Skeletal muscle satellite cell (primary cell): ENCODE measurements at regions not wholly inside any gene's neighbourhood (a gene's known extent, or its start where the extent isn't known, plus 50 kb on each side); places are given as distances from the start of the nearest gene placed in this dataset.

Source experiments
- H3K27me3 ChIP-seq: 2 replicates; pipeline ENCODE4 v1.7.0; 2013; ENCODE audit warnings: low read length; ENCODE audit not compliant: control insufficient read depth, insufficient read depth
- H3K36me3 ChIP-seq: 2 replicates; pipeline ENCODE4 v1.7.0; 2013; ENCODE audit warnings: mild to moderate bottlenecking, control low read depth, low read length; ENCODE audit not compliant: insufficient read depth
- H3K4me1 ChIP-seq: 2 replicates; pipeline ENCODE4 v1.7.0; 2013; ENCODE audit warnings: low read length; ENCODE audit not compliant: control insufficient read depth, insufficient read depth
- H3K4me2 ChIP-seq: 2 replicates; pipeline ENCODE4 v1.7.0; 2013; ENCODE audit warnings: mild to moderate bottlenecking, low read length
- H3K4me3 ChIP-seq: 2 replicates; pipeline ENCODE4 v1.7.0; 2013; ENCODE audit warnings: low read length
- H3K9ac ChIP-seq: 2 replicates; pipeline ENCODE4 v1.7.0; 2013; ENCODE audit warnings: mild to moderate bottlenecking, low read depth, low read length, moderate library complexity
- H3K9me3 ChIP-seq: replicated peaks from 2 replicates; pipeline ENCODE4 v1.7.0; 2013; ENCODE audit warnings: mild to moderate bottlenecking, control low read depth, low read length

DNA sequence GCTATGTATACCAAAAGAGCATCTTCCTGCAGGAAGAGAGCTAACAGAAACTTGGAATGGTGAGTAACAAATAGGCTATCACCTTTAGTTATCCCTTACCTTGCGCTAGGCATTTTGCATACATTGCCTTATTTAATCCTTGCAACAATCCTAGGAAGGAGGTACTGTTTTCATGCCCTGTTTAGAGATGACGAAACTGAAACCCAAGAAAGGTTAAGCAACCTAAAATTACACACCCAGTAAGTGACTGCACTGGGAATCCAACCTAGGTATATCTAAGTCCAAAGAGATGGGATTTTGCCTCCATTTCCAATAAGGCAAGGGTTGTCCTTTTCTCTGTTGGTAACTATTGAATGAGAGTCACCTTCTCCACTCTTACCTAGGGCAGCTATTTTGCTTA is 144.5 kb downstream of the TM2D1 start:
- Histone ChIP-seq H3K36me3 (no peaks in the 10 kb centered on the region), H3K4me3 (no peak overlapping the region), H3K4me1 (no peaks in the 10 kb centered on the region), H3K9ac (no peak overlapping the region), H3K27me3 (no peaks in the 10 kb centered on the region), H3K9me3 (no peaks in the 10 kb centered on the region), H3K4me2 (no peak overlapping the region)

DNA sequence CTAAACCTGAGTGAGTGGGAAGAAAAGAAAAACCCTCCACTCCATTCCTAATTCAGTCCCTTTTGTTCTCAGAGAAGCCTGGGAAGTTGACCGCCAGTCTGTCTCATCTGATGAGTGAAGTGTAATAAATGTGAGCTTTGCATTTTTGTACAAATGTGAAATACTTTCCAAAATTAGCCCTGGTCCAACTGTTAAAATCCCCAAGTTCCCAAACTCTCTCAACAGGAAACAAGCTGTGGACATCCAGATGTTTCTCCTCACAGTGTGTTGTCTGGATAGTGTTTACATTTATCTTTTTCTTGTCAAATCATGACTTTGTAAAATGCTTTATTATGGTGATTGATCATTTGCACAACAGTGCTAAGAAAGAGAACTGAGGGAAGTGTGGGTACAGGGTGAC is 145.1 kb downstream of the TM2D1 start:
- no peaks in the 10 kb centered on the region for H3K36me3 ChIP-seq
- H3K9me3 ChIP-seq, result no peaks in the 10 kb centered on the region
- H3K27me3 ChIP-seq, result no peaks in the 10 kb centered on the region
- no peak overlapping the region for H3K9ac ChIP-seq
- no peak overlapping the region for H3K4me3 ChIP-seq
- H3K4me1 ChIP-seq, result no peaks in the 10 kb centered on the region
- H3K4me2 ChIP-seq, result no peak overlapping the region

DNA sequence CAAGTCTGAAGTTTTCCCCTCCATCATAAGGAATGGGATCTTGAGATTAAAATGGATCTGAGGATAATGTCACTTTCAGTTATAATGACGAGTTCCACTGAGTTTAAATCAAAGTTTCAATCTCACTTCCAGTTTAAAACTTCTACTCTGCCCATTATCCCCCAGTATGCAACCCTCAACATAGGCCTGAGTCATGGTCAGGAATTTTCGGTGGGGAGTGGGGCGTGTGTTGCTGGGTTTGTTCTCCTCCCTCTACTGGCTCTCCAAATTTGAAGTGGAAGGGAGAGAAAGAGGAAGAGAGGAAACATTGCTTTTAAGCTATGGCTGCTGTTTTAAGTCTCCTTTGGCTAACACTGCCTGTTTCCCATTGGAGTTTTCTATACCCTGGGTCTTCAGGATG is 152.9 kb downstream of the TM2D1 start:
- Histone ChIP-seq H3K4me3 (no peak overlapping the region), H3K4me2 (no peak overlapping the region), H3K9ac (no peak overlapping the region), H3K36me3 (no peaks in the 10 kb centered on the region), H3K9me3 (no peaks in the 10 kb centered on the region), H3K27me3 (no peaks in the 10 kb centered on the region), H3K4me1 (no peaks in the 10 kb centered on the region)

DNA sequence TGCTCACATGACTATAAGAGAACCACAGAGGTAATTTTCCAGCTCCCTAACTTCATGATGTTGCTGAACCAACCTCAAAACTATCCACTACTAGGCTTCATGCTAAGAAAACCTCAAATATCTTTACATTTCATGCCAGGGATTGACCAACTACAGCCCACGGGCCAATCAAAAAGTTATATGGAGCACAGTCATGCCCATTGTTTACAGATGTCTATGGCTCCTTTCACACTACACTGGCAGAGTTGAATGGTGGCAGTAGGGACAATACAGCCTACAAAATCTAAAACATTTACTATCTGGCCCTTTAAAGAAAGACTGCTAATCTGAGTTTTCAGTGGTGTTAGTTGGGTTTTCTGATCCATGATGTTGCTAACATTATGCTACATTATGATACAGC is 154.8 kb downstream of the TM2D1 start:
- no peak overlapping the region for H3K9ac ChIP-seq
- no peaks in the 10 kb centered on the region for H3K36me3 ChIP-seq
- H3K27me3 ChIP-seq, result no peaks in the 10 kb centered on the region
- H3K4me2 ChIP-seq, result no peak overlapping the region
- no peaks in the 10 kb centered on the region for H3K4me1 ChIP-seq
- H3K9me3 ChIP-seq, result peaks cover 8% of the 10 kb centered on the region
- H3K4me3 ChIP-seq, result no peak overlapping the region

DNA sequence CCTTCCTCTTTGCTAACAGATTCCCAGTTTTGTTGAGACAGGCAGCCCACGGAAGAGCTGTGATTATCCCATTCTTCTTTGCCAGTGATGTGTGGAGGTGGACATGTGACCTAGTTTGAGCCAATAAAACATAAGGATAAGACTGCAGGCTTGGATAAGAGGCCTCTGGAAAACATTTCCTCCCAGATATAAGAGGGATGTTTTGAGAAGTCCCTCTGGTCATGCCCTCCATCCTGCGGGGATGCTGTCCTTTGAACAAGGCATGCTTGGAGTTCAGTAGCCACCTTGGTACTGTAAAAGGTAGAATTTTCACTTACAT is 155.7 kb downstream of the TM2D1 start:
- Histone ChIP-seq H3K4me1 (no peaks in the 10 kb centered on the region), H3K4me3 (no peak overlapping the region), H3K9me3 (peaks cover 8% of the 10 kb centered on the region), H3K9ac (no peak overlapping the region), H3K36me3 (no peaks in the 10 kb centered on the region), H3K27me3 (no peaks in the 10 kb centered on the region), H3K4me2 (no peak overlapping the region)

DNA sequence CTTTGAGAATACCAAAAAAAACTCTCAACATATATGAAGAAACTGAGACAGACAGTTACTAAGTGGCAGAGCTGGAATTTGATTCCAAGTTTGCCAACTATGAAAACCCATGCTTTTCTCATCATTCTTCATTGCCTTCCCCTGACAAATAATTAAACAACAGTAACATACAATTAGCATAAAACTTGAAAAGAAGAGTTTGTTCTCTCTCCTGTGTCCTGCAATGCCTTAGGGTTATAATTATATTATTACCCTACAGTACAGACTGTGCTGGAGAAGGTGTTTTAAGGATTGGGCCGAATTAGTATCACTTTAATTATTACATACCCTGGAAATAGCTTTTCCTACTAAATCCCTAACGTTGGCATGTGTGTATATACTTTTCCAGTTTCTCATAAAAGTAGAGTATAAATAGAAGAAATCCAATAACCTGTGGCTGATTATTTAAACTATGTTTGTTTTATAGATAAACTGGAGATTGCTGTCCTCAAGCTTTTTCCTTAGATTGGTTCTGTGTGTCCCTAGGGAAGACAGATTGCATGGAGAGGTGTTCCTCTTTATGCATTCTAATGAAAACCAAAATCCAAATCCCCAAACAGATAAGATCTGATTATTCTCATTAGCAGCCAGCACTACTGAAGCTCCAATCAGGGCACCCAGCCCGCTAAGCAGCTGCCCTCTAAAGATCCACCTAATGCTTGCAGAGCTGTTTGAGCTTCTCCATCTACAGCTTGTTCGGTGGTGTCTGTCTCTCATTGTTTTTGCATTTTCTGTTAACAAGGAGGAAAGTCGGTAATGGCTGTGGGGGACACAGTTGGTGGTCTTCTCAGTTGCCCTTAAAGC is 156.3 kb downstream of the TM2D1 start:
- no peak overlapping the region for H3K4me3 ChIP-seq
- no peaks in the 10 kb centered on the region for H3K36me3 ChIP-seq
- H3K4me2 ChIP-seq, result no peak overlapping the region
- H3K9ac ChIP-seq, result no peak overlapping the region
- H3K27me3 ChIP-seq, result no peaks in the 10 kb centered on the region
- peaks cover 9% of the 10 kb centered on the region for H3K9me3 ChIP-seq
- no peaks in the 10 kb centered on the region for H3K4me1 ChIP-seq

DNA sequence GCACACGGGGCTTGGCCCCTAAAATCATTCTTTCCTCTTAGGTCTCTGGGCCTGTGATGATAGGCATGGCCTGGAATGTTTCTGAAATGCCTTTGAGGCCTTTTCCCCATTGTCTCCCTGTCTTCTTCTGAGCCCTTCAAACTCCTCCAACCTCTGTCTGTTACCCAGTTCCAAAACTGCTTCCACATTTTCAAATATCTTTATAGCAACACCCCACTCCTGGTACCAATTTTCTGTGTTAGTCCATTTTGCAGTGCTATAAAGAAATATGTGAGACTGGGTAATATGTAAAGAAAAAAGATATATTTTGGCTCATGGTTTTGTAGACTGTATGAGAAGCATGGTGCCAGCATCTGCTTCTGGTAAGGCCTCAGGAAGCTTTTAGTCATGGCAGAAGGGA is 158.8 kb downstream of the TM2D1 start:
- H3K27me3 ChIP-seq, result no peaks in the 10 kb centered on the region
- no peaks in the 10 kb centered on the region for H3K36me3 ChIP-seq
- H3K4me2 ChIP-seq, result no peak overlapping the region
- no peak overlapping the region for H3K4me3 ChIP-seq
- no peaks in the 10 kb centered on the region for H3K4me1 ChIP-seq
- H3K9me3 ChIP-seq, result peaks cover 11% of the 10 kb centered on the region
- H3K9ac ChIP-seq, result no peak overlapping the region

DNA sequence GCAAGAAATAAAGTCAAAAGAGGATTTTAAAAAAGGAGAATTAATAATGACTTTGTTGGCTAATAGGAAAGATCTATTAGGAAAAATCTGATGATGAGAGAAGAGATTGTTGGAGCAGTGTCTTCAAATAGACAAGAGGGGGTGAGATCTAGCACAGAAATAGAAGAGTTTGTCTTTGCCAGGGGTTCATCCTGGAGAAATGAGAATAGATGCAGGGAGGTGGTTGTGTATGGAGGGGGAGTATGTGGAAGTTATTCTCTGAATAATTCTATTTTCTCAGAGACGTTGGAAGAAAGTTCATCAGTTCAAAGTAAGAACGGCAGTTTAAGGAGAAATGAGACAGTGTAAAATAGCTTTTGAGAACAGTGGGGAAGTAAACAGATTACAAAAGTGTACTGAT is 161.3 kb downstream of the TM2D1 start:
- Histone ChIP-seq H3K9ac (no peak overlapping the region), H3K9me3 (peaks cover 11% of the 10 kb centered on the region), H3K36me3 (no peaks in the 10 kb centered on the region), H3K27me3 (no peaks in the 10 kb centered on the region), H3K4me1 (no peaks in the 10 kb centered on the region), H3K4me3 (no peak overlapping the region), H3K4me2 (no peak overlapping the region)

DNA sequence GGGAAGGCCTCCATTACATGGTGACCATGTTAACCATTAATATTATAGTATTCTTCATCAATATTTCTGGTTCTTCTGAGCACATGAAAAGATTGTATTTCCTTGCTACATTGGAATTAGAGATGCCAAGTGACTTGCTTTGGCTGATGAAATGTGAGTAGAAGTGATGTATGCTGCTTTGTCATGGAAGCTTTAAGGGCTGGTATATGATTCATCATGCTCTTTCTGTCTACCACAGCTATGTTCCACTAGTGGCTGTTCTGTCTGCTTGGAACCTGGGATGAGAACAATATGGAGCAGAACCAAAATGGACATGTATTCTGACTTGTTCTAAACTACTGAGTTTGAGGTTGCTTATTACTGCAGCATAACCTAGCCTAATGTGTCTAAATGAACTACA is 163.3 kb downstream of the TM2D1 start:
- H3K9ac ChIP-seq, result no peak overlapping the region
- no peaks in the 10 kb centered on the region for H3K4me1 ChIP-seq
- H3K4me2 ChIP-seq, result no peak overlapping the region
- H3K9me3 ChIP-seq, result peaks cover 11% of the 10 kb centered on the region
- H3K4me3 ChIP-seq, result no peak overlapping the region
- no peaks in the 10 kb centered on the region for H3K36me3 ChIP-seq
- no peaks in the 10 kb centered on the region for H3K27me3 ChIP-seq

DNA sequence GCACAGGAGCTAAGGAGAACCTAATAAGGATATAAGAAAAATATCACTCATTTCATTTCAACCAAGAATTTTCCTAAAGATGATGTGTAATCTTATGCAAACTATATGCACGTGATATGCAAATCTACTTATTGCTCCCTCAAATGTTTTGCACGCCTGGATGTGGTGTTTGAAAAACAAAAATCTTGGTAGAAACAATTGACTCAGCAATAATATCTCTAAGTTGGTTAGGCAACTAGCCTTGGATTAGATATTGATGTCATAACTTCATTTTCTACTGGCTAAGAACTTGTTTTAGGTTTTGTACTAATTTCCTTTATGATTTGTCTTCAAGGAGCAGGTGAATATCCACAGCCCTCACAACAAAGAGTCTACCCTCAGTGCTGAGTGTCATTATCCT is 164.6 kb downstream of the TM2D1 start:
- Histone ChIP-seq H3K4me1 (no peaks in the 10 kb centered on the region), H3K4me2 (no peak overlapping the region), H3K36me3 (no peaks in the 10 kb centered on the region), H3K4me3 (no peak overlapping the region), H3K9me3 (peaks cover 2% of the 10 kb centered on the region), H3K27me3 (no peaks in the 10 kb centered on the region), H3K9ac (no peak overlapping the region)

DNA sequence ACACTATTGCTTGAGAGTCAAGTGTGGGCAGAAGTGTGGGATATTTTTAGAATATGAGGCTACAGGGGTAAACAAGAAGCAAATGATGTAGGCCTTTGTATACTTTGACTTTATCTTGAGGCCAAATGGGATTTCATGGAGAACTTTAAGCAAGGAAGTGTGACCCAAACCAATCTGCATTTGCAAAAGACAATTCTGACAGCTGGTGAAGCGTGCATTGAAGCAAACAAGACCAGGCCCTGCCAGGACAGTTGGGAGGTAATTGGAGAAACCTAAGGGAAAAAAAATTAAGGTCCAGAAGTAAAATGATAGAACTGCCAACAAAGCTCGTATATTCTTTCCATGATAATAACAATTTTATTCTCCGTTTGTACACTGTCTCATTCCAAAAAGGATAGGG is 168.3 kb downstream of the TM2D1 start:
- no peak overlapping the region for H3K4me3 ChIP-seq
- no peak overlapping the region for H3K4me2 ChIP-seq
- H3K36me3 ChIP-seq, result no peaks in the 10 kb centered on the region
- no peaks in the 10 kb centered on the region for H3K4me1 ChIP-seq
- no peak overlapping the region for H3K9ac ChIP-seq
- H3K9me3 ChIP-seq, result no peaks in the 10 kb centered on the region
- no peaks in the 10 kb centered on the region for H3K27me3 ChIP-seq

DNA sequence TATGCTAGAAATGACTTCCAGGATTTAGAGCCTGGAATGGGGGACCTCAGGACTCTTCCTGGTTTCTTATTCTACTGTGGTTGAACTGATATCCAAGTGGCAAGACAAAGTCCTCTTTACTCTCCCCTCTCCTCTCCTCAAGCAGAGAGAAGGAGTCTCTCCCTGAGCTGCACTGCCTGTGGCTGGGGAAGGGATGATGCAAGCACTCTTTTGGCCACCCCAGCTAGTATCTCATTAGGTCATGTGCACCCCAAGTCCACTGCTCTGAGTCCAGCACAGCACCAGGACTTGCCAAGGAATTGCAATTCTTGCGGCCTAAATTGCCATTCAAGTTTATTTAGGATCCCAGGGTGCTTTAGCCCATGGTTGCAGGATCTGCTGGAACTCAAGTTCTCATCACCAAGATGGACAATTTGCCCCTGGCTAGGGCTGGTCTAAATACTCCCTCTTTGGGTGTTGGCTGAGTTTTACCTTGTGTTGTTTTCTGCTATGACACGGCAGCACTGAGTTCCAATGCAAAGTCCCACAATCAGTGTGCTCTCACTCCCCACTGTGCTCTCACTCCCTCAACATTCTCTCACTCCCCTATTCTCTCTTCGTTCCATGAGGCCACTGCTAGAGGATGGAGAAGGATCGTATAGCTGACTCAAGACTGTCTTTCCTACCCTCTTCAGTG is 172.2 kb downstream of the TM2D1 start:
- Histone ChIP-seq H3K4me3 (no peak overlapping the region), H3K9ac (no peak overlapping the region), H3K9me3 (no peaks in the 10 kb centered on the region), H3K27me3 (no peaks in the 10 kb centered on the region), H3K4me1 (no peaks in the 10 kb centered on the region), H3K36me3 (no peaks in the 10 kb centered on the region), H3K4me2 (no peak overlapping the region)
